IMR-90 (cell line): ENCODE measurements at regions not wholly inside any gene's neighbourhood (a gene's known extent, or its start where the extent isn't known, plus 50 kb on each side); places are given as distances from the start of the nearest gene placed in this dataset.

Experiments used
- ATAC-seq: fragments of 200-7000 bp; cut with Tn5 transposase; 2 replicates; pipeline ENCODE4 v1.9.1; 2020; ENCODE audit warnings: low read depth, mild to moderate bottlenecking, moderate library complexity
- BruUV-seq: library from RNA; stranded (reverse); fragments of 400-500 nt; replicated peaks from 2 replicates; lab custom pipeline; 2021; lab: Mats Ljungman, UMichigan
- CTCF ChIA-PET: fragments of 300-600 bp; formaldehyde crosslinking; extraction: SDS; loops from one replicate; lab custom pipeline; 2021; ENCODE audit warnings: antibody characterized with exemption; lab: Yijun Ruan, JAX
- POLR2A ChIA-PET: fragments of 300-600 bp; sonication (Branson Sonifier 250); formaldehyde crosslinking; loops from one replicate; lab custom pipeline; 2022; ENCODE audit warnings: antibody characterized with exemption; ENCODE audit not compliant: unreplicated experiment; lab: Charles Lee
- DNase-seq: peaks from one replicate; pipeline ENCODE4 v3.0.0; 2013
- H2AFZ ChIP-seq: replicated peaks from 2 replicates; pipeline ENCODE3; 2013; ENCODE audit warnings: low read length, mild to moderate bottlenecking; ENCODE audit not compliant: poor library complexity
- H2AK5ac ChIP-seq: 2 replicates; pipeline ENCODE4 v1.6.1; 2013; ENCODE audit warnings: low read depth, low read length, inconsistent platforms
- H2AK9ac ChIP-seq: replicated peaks from 2 replicates; pipeline ENCODE3; 2013; ENCODE audit warnings: mild to moderate bottlenecking, low read depth, low read length, moderate library complexity; ENCODE audit not compliant: poor library complexity
- H2BK120ac ChIP-seq: 2 replicates; pipeline ENCODE4 v1.6.1; 2013; ENCODE audit warnings: low read depth, low read length, inconsistent platforms
- H2BK15ac ChIP-seq: 3 replicates; pipeline ENCODE4 v1.6.1; 2013; ENCODE audit warnings: low read depth, low read length, inconsistent platforms
- H2BK20ac ChIP-seq: 2 replicates; pipeline ENCODE4 v1.6.1; 2013; ENCODE audit warnings: low read depth, mild to moderate bottlenecking, inconsistent platforms, low read length, moderate library complexity
- H2BK5ac ChIP-seq: 2 replicates; pipeline ENCODE4 v1.6.1; 2013; ENCODE audit warnings: mild to moderate bottlenecking, low read depth, low read length, inconsistent platforms; ENCODE audit not compliant: poor library complexity, severe bottlenecking
- H3K14ac ChIP-seq: replicated peaks from 2 replicates; pipeline ENCODE4 v1.6.1; 2013; ENCODE audit warnings: low read depth, low read length, inconsistent platforms
- H3K18ac ChIP-seq: 2 replicates; pipeline ENCODE4 v1.6.1; 2013; ENCODE audit warnings: low read depth, low read length, control low read depth
- H3K23ac ChIP-seq: 2 replicates; pipeline ENCODE4 v1.6.1; 2013; ENCODE audit warnings: low read depth, low read length, inconsistent platforms
- H3K27ac ChIP-seq: 2 replicates; pipeline ENCODE4 v1.5.1; 2013; ENCODE audit warnings: mild to moderate bottlenecking, control low read depth, low read length; ENCODE audit not compliant: insufficient read depth
- H3K27me3 ChIP-seq: 2 replicates; pipeline ENCODE4 v1.6.1; 2013; ENCODE audit warnings: low read length; ENCODE audit not compliant: control insufficient read depth, insufficient read depth
- H3K36me3 ChIP-seq: 2 replicates; pipeline ENCODE4 v1.6.1; 2013; ENCODE audit warnings: low read length, mixed read lengths; ENCODE audit not compliant: control insufficient read depth, insufficient read depth
- H3K4ac ChIP-seq: 2 replicates; pipeline ENCODE4 v1.6.1; 2013; ENCODE audit warnings: low read depth, low read length, inconsistent platforms
- H3K4me1 ChIP-seq: 2 replicates; pipeline ENCODE4 v1.6.1; 2013; ENCODE audit warnings: low read length, mixed read lengths; ENCODE audit not compliant: control insufficient read depth, insufficient read depth
- H3K4me2 ChIP-seq: 2 replicates; pipeline ENCODE4 v1.6.1; 2013; ENCODE audit warnings: low read depth, mild to moderate bottlenecking, control low read depth, low read length, moderate library complexity
- H3K4me3 ChIP-seq: 2 replicates; pipeline ENCODE4 v1.5.1; 2013; ENCODE audit warnings: low read depth, mild to moderate bottlenecking, control low read depth, low read length, moderate library complexity; ENCODE audit not compliant: insufficient read depth
- H3K56ac ChIP-seq: 2 replicates; pipeline ENCODE4 v1.6.1; 2013; ENCODE audit warnings: low read length, inconsistent platforms; ENCODE audit not compliant: insufficient read depth; ENCODE audit errors: extremely low read depth
- H3K79me1 ChIP-seq, 2 experiments: 2 replicates each; pipeline ENCODE4 v1.6.1; 2013; ENCODE audit warnings: low read length in 2 of 2, inconsistent platforms in 1 of 2, low read depth in 1 of 2
- H3K9ac ChIP-seq: 2 replicates; pipeline ENCODE4 v1.6.1; 2013; ENCODE audit warnings: low read depth, low read length, control low read depth
- H3K9me1 ChIP-seq: 2 replicates; pipeline ENCODE4 v1.6.1; 2013; ENCODE audit warnings: low read length, inconsistent platforms; ENCODE audit not compliant: insufficient read depth
- H3K9me3 ChIP-seq: 2 replicates; pipeline ENCODE4 v1.6.1; 2013; ENCODE audit warnings: low read length; ENCODE audit not compliant: control insufficient read depth, insufficient read depth
- H4K20me1 ChIP-seq: 2 replicates; pipeline ENCODE4 v1.6.1; 2013; ENCODE audit warnings: low read length, inconsistent platforms; ENCODE audit not compliant: insufficient read depth
- H4K5ac ChIP-seq: 2 replicates; pipeline ENCODE4 v1.6.1; 2013; ENCODE audit warnings: mild to moderate bottlenecking, low read depth, low read length, control low read depth
- H4K8ac ChIP-seq, 2 experiments: 2 replicates each; pipeline ENCODE4 v1.6.1; 2013; ENCODE audit warnings: low read depth in 2 of 2, low read length in 2 of 2, control low read depth in 1 of 2, inconsistent platforms in 1 of 2
- H4K91ac ChIP-seq: 2 replicates; pipeline ENCODE4 v1.6.1; 2013; ENCODE audit warnings: low read depth, low read length, inconsistent platforms; ENCODE audit not compliant: insufficient read depth
- BHLHE40 ChIP-seq: fragments of 150-350 bp; IDR thresholded peaks from 2 replicates; pipeline ENCODE4 v1.6.1; 2016; ENCODE audit warnings: mild to moderate bottlenecking, low read depth, low read length
- CHD1 ChIP-seq: IDR thresholded peaks from 2 replicates; pipeline ENCODE4 v1.6.1; 2012; ENCODE audit warnings: low read depth, low read length, improper control_type of control experiment
- ELK1 ChIP-seq: fragments of 150-350 bp; IDR thresholded peaks from 2 replicates; pipeline ENCODE4 v1.6.1; 2016; ENCODE audit warnings: low read depth, mild to moderate bottlenecking, low read length, moderate library complexity, borderline replicate concordance
- MAZ ChIP-seq: IDR thresholded peaks from 2 replicates; pipeline ENCODE4 v1.6.1; 2012; ENCODE audit warnings: low read depth, mild to moderate bottlenecking, low read length, improper control_type of control experiment, moderate library complexity, borderline replicate concordance
- RAD21 ChIP-seq: IDR thresholded peaks from 2 replicates; pipeline ENCODE4 v1.6.1; 2012; ENCODE audit warnings: low read length, improper control_type of control experiment
- SMC3 ChIP-seq: fragments of 150-350 bp; IDR thresholded peaks from 2 replicates; pipeline ENCODE4 v1.6.1; 2016; ENCODE audit warnings: low read depth, mild to moderate bottlenecking, antibody characterized with exemption, low read length, moderate library complexity
- WGBS, 2 experiments: methylation state at CpG; one replicate each; pipeline versions ENCODE4 v1.1.5 to v1.1.7; 2013; ENCODE audit warnings: missing lambda C conversion rate in 2 of 2; ENCODE audit not compliant: insufficient read length in 1 of 2; ENCODE audit errors: extremely low coverage in 2 of 2; 5-methylcytosine and 5-hydroxymethylcytosine counted together
- dilution Hi-C: fragments of 300-500 bp; cut with HindIII; formaldehyde crosslinking; loops from one replicate; pipeline ENCODE4 v1.14.3; 2018; ENCODE audit warnings: low sequenced_read_pairs; ENCODE audit not compliant: unreplicated experiment
- in situ Hi-C: fragments of 300-500 bp; cut with MboI; formaldehyde crosslinking; loops from 3 replicates; pipeline ENCODE4 v1.14.3; 2019; ENCODE audit warnings: low sequenced_read_pairs, inconsistent platforms, mixed read lengths
- intact Hi-C: fragments of 100-400 bp; cut with micrococcal nuclease; formaldehyde crosslinking; loops from 2 replicates; pipeline ENCODE4 v1.10.0; 2022
- TF ChIP-seq, protein P1 (sequence below): conservative IDR thresholded peaks from 2 replicates; pipeline ENCODE4 v1.5.1; 2012; ENCODE audit warnings: mild to moderate bottlenecking, low read depth, low read length, improper control_type of control experiment

- Histone ChIP-seq H3K4me2 (peak overlapping the region; percentile 37; the same call in 1 of the 2 replicates), H4K8ac (peak overlapping the region in 1 of 2 experiments; percentile 59; a peak in 1 of 4 replicates), H4K5ac (no peak overlapping the region; the same call in 1 of the 2 replicates), H3K36me3 (no peaks in the 10 kb centered on the region), H3K9me1 (peaks cover 6% of the 10 kb centered on the region; the same call in 1 of the 2 replicates), H3K56ac (no peak overlapping the region), H3K14ac (peak overlapping the region; percentile 54; the same call in 1 of the 2 replicates), H3K4ac (peak overlapping the region; percentile 61), H3K9me3 (no peaks in the 10 kb centered on the region), H2BK5ac (peak overlapping the region; percentile 1), H4K91ac (peak overlapping the region; percentile 1; the same call in 1 of the 2 replicates), H4K20me1 (no peaks in the 10 kb centered on the region), H3K9ac (no peak overlapping the region), H2AK5ac (peak overlapping the region; percentile 71; the same call in 1 of the 2 replicates), H2BK20ac (peak overlapping the region; percentile 70; the same call in 1 of the 2 replicates), H3K18ac (no peak overlapping the region; the same call in 1 of the 2 replicates), H3K23ac (0 out of 2 replicates have a peak overlapping the region, but pooled peaks have one; percentile 48), H2BK15ac (peak overlapping the region; percentile 63; the same call in 1 of the 3 replicates), H2AK9ac (peak overlapping the region; percentile 62), H3K27me3 (no peaks in the 10 kb centered on the region), H2AFZ (peak overlapping the region; percentile 90), H2BK120ac (peak overlapping the region; percentile 88), H3K79me1 (0 out of 4 replicates have a peak, but pooled peaks cover 0 to 3% of the 10 kb centered on the region in 2 experiments), H3K27ac (no peak overlapping the region), H3K4me3 (no peak overlapping the region), H3K4me1 (peaks cover 19% of the 10 kb centered on the region)
- POLR2A ChIA-PET, result no interaction called here
- ATAC-seq (peak; percentile 77), DNase-seq (peak; percentile 68)
- 15% methylated on average over 36 of the region's 54 CpGs; no CpG with 5 or more reads in 1 of the 2 experiments for whole genome bisulfite sequencing, 2 experiments
- in situ Hi-C loops (no loop called here), intact Hi-C loops (loop anchor here (2.0 to 5.0 kb wide), 3 partner anchors 141 to 284 kb away; partner anchors contain the start of gene PCBD2), dilution Hi-C loops (no loop called here)
- BruUV-seq, result no TSS peak
- TF ChIP-seq RAD21, result peak; percentile 90
- TF ChIP-seq MAZ, result peak; percentile 28; the same call in 1 of the 2 replicates
- TF ChIP-seq BHLHE40, result no peak; the same call in 1 of the 2 replicates
- TF ChIP-seq ELK1, result no peak
- TF ChIP-seq, protein P1, sequence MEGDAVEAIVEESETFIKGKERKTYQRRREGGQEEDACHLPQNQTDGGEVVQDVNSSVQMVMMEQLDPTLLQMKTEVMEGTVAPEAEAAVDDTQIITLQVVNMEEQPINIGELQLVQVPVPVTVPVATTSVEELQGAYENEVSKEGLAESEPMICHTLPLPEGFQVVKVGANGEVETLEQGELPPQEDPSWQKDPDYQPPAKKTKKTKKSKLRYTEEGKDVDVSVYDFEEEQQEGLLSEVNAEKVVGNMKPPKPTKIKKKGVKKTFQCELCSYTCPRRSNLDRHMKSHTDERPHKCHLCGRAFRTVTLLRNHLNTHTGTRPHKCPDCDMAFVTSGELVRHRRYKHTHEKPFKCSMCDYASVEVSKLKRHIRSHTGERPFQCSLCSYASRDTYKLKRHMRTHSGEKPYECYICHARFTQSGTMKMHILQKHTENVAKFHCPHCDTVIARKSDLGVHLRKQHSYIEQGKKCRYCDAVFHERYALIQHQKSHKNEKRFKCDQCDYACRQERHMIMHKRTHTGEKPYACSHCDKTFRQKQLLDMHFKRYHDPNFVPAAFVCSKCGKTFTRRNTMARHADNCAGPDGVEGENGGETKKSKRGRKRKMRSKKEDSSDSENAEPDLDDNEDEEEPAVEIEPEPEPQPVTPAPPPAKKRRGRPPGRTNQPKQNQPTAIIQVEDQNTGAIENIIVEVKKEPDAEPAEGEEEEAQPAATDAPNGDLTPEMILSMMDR, result peak; percentile 89
- peak; percentile 78 for TF ChIP-seq SMC3
- TF ChIP-seq CHD1, result no peak
- CTCF ChIA-PET, result interaction anchor here (0.5 to 1.1 kb wide), 5 partner anchors 157 to 228 kb away, joined by 3 to 5 read pairs (median 4); partner anchors contain the start of gene PITX1
These were observed 157.2 kb upstream of the PITX1 start for GRCh38 chr5:135191084-135191826.
